ENCODE measurements at regions not wholly inside any gene's neighbourhood (a gene's known extent, or its start where the extent isn't known, plus 50 kb on each side); places are given as distances from the start of the nearest gene placed in this dataset.
A peak's percentile ranks its signal among the peaks of the same experiment; 100 is the strongest.
"Not testable (repeated sequence)": the region's sequence is repeated elsewhere in the genome, so short reads cannot be mapped to it uniquely, and the experiment has no call there.

DNA sequence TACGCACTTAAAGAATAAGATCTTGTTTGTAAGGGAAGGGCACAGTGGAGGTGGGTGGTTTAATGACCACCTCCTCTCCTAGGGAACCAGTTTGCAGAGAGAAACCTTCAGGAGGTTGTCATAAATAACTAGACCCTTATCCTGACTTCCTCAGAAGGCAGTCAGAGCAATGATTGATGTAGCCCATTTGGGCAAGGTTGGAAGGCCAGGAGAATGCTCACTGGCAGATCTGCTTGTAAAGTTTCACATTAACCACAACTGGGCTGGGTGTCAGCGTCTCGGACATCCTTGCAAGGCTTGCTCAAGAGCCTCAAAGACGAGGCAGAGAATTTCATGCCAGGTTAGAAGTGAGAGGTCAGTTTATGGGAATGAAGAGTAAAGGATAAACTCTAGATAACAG, 87.6 kb upstream of the TRABD2B start:
- no peak for DNase-seq (ENCODE audit: low spot score)

GRCh38 chr1:48082271-48082962, 85.2 kb upstream of the TRABD2B start:
- DNase-seq (ENCODE audit: low spot score): no peak

GRCh38 chr1:48080331-48081255, 83.4 kb upstream of the TRABD2B start:
- DNase-seq (ENCODE audit: low spot score): no peak

DNA sequence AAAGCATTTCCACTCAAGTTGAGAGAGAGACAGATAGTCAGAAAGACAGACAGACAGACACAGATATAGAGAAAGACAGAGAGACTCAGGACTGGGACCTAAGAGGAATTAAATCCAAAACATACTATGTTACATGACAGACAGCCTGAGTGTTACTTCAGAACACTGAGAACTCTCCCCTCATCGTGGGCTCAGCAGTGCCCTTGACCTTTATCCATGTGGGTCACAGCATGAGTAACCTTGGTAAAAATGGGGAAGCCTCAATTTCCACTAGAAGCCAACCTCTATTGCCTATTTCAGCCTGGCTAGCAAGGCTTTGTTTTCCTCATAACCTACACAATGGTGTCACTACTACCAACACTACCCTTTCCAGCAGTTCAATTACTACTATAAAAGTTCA, 81.9 kb upstream of the TRABD2B start:
- no peak for DNase-seq (ENCODE audit: low spot score)

DNA sequence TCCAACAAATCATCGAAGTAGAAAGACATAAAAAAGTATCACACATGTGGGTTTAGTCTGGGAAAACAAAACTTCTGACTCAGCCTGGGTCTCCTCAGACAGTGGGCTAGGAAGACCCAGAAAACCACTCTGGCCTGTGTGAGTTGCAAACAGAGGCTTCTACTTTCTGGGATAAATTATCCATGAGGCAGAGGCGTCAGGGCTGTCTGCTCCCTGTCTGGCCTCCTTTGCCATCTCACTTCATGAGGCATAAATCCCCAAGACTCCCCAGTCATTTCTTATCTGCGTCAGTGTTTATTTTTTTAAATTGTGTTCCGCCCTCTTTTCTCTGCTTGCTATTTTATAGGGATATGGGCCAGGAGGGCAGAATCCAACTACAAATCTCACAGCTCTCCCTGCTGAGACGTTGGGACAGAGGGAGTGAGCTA, 80.6 kb upstream of the TRABD2B start:
- no peak for DNase-seq (ENCODE audit: low spot score)

GRCh38 chr1:48076017-48076416, 78.8 kb upstream of the TRABD2B start:
- DNase-seq (ENCODE audit: low spot score): no peak

- no peak for DNase-seq (ENCODE audit: low spot score)
Observed at GRCh38 chr1:48073798-48074530, 76.8 kb upstream of the TRABD2B start.

DNA sequence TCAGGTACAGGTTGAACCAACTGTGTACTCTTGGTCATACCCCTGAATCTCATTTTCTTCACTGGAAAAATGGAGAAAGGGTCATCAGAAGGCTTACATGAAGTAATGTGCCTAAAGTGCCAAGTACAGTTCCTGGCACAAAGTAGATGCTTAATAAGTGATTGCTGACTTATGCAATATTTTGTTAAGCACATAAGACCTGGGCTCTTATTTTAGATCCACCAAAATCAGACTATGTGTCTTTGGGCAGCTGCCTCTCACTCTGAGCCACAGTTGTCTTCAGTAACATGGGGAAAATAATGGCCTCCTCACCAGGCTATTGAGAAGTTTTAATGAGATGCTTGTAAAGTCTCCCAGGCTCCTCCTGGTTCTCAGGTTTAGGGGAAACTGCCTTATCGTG, 74.3 kb upstream of the TRABD2B start:
- DNase-seq (ENCODE audit: low spot score): no peak

DNA sequence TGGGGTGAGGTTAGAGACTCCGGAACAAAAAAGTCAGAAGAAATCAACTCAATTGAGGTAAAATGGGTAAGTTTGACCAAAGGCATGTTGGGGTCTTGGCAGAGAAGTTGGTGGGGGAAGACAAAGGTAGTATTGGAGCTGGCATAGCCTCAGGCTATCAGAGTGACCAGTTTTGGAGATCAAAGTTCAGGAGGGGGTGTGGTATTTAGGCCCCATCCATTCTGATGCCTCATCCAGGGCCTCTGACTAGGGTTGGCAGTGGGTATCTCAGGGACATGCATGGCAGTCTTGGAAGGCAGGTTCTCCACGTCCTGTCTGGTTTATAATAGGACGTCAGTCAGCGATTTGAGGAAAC, 73.2 kb upstream of the TRABD2B start:
- no peak for DNase-seq (ENCODE audit: low spot score)

- DNase-seq (ENCODE audit: low spot score): no peak
Observed at GRCh38 chr1:48069662-48070395, 72.6 kb upstream of the TRABD2B start.

DNA sequence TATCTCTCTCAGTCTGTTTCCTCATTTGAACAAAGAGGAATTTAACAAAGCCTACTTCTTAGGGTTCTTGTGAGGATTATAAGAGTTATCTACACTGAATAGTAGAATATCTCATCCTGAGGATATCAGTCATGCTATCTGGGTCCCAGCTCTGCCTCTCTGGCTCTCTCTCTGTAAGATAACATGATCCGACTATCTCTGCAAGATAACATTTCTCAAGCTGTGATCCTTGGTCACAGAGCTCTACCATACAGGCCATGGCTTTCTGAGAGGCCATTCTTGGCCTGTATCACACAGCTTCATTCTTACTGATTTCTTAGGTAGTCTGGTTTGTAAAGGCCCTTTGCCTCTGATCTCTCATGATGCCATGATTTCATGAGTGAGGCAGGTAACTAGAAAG, 71.0 kb upstream of the TRABD2B start:
- DNase-seq (ENCODE audit: low spot score): no peak

- no peak for DNase-seq (ENCODE audit: low spot score)
Observed at GRCh38 chr1:48066936-48067335, 69.8 kb upstream of the TRABD2B start.

GRCh38 chr1:48064693-48065092, 67.5 kb upstream of the TRABD2B start:
- DNase-seq (ENCODE audit: low spot score): not testable (repeated sequence)

GRCh38 chr1:48062353-48062752, 65.2 kb upstream of the TRABD2B start:
- DNase-seq (ENCODE audit: low spot score): no peak

DNA sequence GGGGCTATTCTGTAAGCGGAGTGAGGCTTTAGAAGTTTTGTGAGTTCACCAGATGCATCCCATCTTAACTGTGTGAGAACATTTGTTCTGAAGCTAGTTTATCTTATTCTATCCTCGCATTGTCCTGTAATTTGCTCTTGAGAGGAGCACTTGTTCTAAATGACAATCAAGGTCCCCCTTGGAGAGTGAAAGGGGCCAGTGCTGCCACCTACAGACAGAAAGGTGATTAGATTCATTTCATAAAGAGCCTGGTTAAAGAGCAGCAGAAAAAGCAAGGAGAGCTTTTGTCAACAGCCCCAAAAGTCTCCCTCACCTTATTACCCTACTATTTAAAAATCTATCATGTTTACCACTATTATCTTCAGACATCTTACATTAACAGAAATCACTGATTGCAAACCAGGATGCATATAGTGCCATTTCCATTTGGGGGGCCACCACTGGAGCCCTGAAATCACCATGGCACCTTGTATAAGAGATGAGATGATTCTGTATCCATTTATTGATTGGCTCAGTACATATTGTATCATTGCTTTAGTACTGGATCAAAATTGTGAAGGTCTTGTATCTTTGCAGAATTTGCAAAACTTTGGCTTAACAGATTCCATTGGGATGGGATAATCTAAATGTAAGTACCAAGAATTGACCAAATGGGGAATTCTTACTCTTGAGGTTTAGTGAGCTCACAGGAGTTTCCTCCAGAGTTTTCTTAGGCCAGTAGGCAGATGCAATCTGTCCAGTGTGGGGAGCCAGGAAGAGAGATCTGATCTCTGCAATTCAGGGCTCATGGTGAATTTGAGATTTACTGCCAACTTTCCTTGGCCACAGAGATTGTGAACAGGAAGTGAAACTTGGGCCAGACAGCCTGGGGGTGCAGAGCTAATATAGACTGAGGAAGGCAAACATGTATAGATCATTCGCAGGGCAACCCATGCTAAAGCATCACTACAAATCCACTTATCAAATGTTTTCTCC, 64.3 kb upstream of the TRABD2B start:
- peak; percentile 35 for DNase-seq (ENCODE audit: low spot score)

- no peak for DNase-seq (ENCODE audit: low spot score)
Observed at GRCh38 chr1:48059289-48059688, 62.1 kb upstream of the TRABD2B start.

- DNase-seq (ENCODE audit: low spot score): no peak
Observed at GRCh38 chr1:48058135-48059025, 61.2 kb upstream of the TRABD2B start.

GRCh38 chr1:48057249-48057648, 60.1 kb upstream of the TRABD2B start:
- no peak for DNase-seq (ENCODE audit: low spot score)

- no peak for DNase-seq (ENCODE audit: low spot score)
Observed at GRCh38 chr1:48055876-48056764, 58.9 kb upstream of the TRABD2B start.

Data from hepatic stellate cell (primary cell).